Right atrium auricular region (tissue), 2 donors: ENCODE measurements at regions not wholly inside any gene's neighbourhood (a gene's known extent, or its start where the extent isn't known, plus 50 kb on each side); places are given as distances from the start of the nearest gene placed in this dataset.

Experiments used
- DNase-seq: peaks from one replicate; pipeline ENCODE4 v3.0.0-alpha.2; 2019; ENCODE audit warnings: low spot score
- H3K27ac ChIP-seq, 2 donors: fragments of 200-600 bp; sonication (generic); 1 replicate in 1 of 2; 2 replicates in 1 of 2; pipeline ENCODE4 v1.5.1; 2016 to 2019
- H3K27me3 ChIP-seq, 2 donors: fragments of 200-600 bp; sonication (generic); one replicate each; pipeline versions ENCODE4 v1.5.1 to v1.6.0; 2017 to 2019
- H3K36me3 ChIP-seq: fragments of 200-600 bp; sonication (generic); one replicate; pipeline ENCODE4 v1.5.1; 2016
- H3K4me1 ChIP-seq, 2 donors: fragments of 200-600 bp; sonication (generic); one replicate each; pipeline versions ENCODE4 v1.5.1 to v1.6.0; 2017 to 2019
- H3K4me3 ChIP-seq, 2 donors: fragments of 200-600 bp; sonication (generic); 1 replicate in 1 of 2; 2 replicates in 1 of 2; pipeline ENCODE4 v1.5.1; 2017 to 2019; ENCODE audit warnings: mild to moderate bottlenecking in 1 of 2, moderate library complexity in 1 of 2
- H3K9me3 ChIP-seq, 2 donors: fragments of 200-600 bp; sonication (generic); one replicate each; pipeline ENCODE4 v1.5.1; 2019
- TF ChIP-seq, protein P1 (sequence below), 2 donors: fragments of 200-600 bp; sonication (generic); IDR thresholded peaks; one replicate each; pipeline ENCODE4 v1.5.1; 2019; ENCODE audit warnings: antibody characterized with exemption in 2 of 2

DNA sequence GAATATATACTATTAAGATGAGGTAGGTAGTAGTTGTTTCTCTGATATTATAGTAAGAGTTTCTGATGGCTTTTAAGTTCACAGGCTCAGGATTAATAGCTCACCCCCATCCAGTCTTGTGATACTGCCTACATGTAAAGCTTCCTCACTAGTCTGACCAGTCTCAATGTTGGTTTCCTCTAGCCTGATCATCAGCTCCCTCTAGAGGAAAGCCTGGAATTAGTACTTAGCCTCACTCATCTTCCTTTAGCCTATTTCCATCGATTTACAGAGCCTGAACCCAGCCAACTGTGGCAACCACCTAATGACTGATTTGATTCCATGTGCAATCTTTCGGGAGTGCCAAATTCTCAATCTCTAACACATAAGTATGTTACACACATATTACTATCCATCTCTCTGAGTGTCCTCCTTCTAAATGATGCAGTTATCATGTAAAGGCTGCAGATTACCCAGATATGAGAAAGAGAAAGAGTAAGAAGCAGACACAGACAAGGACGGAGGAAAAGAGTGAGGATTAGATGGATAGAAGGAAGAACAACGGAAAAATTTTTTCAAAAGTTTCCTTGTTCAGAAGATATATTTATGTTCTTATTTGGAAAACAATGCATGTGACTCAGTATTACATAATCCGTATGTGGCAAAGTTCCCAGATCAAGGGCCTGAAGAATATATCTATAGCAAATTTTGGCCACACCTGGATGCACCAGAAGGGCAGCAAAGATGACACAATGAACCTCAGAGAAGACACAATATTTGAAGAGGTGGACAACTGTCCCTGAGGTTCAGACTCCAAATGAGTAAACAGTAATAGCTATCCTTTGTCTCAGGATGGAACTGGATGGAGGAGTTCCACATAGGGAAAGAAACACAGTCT, 333.7 kb downstream of the ELAVL2 start:
- H3K27me3 ChIP-seq: no peaks in the 10 kb centered on the region
- no peaks in the 10 kb centered on the region for H3K4me1 ChIP-seq
- TF ChIP-seq, protein P1, sequence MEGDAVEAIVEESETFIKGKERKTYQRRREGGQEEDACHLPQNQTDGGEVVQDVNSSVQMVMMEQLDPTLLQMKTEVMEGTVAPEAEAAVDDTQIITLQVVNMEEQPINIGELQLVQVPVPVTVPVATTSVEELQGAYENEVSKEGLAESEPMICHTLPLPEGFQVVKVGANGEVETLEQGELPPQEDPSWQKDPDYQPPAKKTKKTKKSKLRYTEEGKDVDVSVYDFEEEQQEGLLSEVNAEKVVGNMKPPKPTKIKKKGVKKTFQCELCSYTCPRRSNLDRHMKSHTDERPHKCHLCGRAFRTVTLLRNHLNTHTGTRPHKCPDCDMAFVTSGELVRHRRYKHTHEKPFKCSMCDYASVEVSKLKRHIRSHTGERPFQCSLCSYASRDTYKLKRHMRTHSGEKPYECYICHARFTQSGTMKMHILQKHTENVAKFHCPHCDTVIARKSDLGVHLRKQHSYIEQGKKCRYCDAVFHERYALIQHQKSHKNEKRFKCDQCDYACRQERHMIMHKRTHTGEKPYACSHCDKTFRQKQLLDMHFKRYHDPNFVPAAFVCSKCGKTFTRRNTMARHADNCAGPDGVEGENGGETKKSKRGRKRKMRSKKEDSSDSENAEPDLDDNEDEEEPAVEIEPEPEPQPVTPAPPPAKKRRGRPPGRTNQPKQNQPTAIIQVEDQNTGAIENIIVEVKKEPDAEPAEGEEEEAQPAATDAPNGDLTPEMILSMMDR (IDR thresholded peaks at IDR 0.05): peak in 1 of 2 donors; percentile 51
- H3K9me3 ChIP-seq: no peaks in the 10 kb centered on the region
- no peak overlapping the region for H3K4me3 ChIP-seq
- no peaks in the 10 kb centered on the region for H3K36me3 ChIP-seq
- H3K27ac ChIP-seq: no peak overlapping the region
- no peak for DNase-seq

DNA sequence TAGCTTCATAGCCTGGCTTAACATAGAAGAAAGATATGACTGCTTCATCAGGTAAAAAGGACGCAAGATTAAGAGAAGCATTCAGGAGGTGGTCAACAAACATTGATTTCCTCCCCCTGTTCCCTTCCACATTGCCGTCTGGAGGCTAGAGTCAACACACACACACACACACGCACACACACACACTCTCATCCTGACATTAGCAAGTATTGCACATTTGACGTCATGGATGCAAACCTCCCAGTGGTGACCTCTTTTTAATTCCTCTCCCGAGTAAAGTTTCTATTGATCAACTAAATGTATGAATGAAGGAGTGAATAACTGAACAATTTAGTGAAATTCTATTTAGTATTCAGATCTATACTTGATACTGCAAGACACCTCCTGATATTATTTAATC, 332.8 kb downstream of the ELAVL2 start:
- Histone ChIP-seq H3K4me3 (no peak overlapping the region), H3K27me3 (no peaks in the 10 kb centered on the region), H3K36me3 (no peaks in the 10 kb centered on the region), H3K4me1 (no peaks in the 10 kb centered on the region), H3K27ac (no peak overlapping the region), H3K9me3 (no peaks in the 10 kb centered on the region)
- no peak for DNase-seq
- TF ChIP-seq, protein P1 (IDR thresholded peaks at IDR 0.05): no peak

DNA sequence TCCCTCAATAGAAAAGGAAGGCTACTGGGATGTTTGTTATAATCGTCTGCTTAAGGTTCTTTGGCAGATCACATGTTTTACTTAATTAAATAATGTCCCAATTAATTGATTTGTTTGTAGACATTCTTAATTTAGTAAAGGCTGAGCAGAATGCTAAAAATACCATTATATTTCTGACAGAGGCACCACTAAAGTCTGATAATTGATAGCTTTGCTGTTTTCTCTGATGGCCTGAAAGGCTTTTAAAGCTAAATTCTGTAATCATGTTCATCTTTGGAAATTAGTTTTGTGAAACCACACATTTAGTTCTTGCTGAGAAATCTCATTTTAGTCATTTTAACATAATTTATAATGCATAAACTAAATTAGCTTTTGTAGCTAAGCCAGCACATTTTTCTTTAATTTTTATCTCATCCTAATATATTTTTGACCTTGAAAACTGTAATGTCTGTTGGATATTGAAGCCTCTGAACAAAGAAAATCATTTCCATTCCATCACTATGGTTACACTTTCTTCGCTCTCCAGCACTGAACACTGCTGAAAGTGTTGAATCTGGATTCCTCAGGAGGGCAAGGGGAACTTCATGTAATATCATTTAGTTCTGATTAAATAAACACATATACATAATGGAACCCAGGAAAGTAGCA, 329.4 kb downstream of the ELAVL2 start:
- no peaks in the 10 kb centered on the region for H3K36me3 ChIP-seq
- no peaks in the 10 kb centered on the region for H3K27me3 ChIP-seq
- no peak overlapping the region for H3K27ac ChIP-seq
- H3K4me3 ChIP-seq: no peak overlapping the region
- TF ChIP-seq, protein P1 (IDR thresholded peaks at IDR 0.05): no peak
- H3K9me3 ChIP-seq: no peaks in the 10 kb centered on the region
- no peak for DNase-seq
- H3K4me1 ChIP-seq: no peaks in the 10 kb centered on the region

- no peaks in the 10 kb centered on the region for H3K4me1 ChIP-seq
- no peaks in the 10 kb centered on the region for H3K36me3 ChIP-seq
- H3K4me3 ChIP-seq: no peak overlapping the region
- DNase-seq: no peak
- no peak overlapping the region for H3K27ac ChIP-seq
- TF ChIP-seq, protein P1 (IDR thresholded peaks at IDR 0.05): no peak
- no peaks in the 10 kb centered on the region for H3K27me3 ChIP-seq
- H3K9me3 ChIP-seq: no peaks in the 10 kb centered on the region
These were observed 328.9 kb downstream of the ELAVL2 start for GRCh38 chr9:23497137-23497504.

DNA sequence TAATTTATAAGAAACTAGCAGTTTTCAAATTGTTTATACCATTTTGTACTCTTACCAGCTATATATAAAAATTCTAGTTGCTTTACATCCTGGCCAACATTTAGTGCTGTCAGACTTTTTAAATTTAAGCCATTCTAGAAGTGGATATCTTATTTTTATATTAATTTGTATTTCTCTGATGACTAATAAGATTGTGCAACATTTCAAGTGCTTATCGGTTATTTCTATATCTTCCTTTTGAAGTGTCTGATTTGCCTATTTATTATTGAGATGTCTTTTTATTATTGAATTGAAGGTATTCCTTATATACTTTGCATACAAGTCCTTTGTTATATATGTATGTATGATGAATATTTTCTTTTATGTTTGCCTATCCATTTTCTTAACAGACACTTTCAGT, 324.0 kb downstream of the ELAVL2 start:
- TF ChIP-seq, protein P1 (IDR thresholded peaks at IDR 0.05): no peak
- no peak for DNase-seq
- Histone ChIP-seq H3K27ac (no peak overlapping the region), H3K36me3 (no peaks in the 10 kb centered on the region), H3K4me1 (no peaks in the 10 kb centered on the region), H3K4me3 (no peak overlapping the region), H3K9me3 (no peaks in the 10 kb centered on the region), H3K27me3 (no peaks in the 10 kb centered on the region)
